NCI-H748 (cell line): ENCODE measurements at regions not wholly inside any gene's neighbourhood (a gene's known extent, or its start where the extent isn't known, plus 50 kb on each side); places are given as distances from the start of the nearest gene placed in this dataset.
"Not testable (repeated sequence)": the region's sequence is repeated elsewhere in the genome, so short reads cannot be mapped to it uniquely, and the experiment has no call there.

ENCODE experiments used
- DNase-seq: peaks from one replicate; lab custom pipeline; 2025; ENCODE audit not compliant: unreplicated experiment; lab: John Stamatoyannopoulos, UW

- DNase-seq, result not testable (repeated sequence)
Measured at GRCh38 chr2:83339942-83340341, 1119.1 kb downstream of the SUCLG1 start.

GRCh38 chr2:83331810-83332209 is 1127.3 kb downstream of the SUCLG1 start:
- no peak for DNase-seq

GRCh38 chr2:83323038-83323437 is 1136.0 kb downstream of the SUCLG1 start:
- DNase-seq, result no peak

- no peak for DNase-seq
Measured at GRCh38 chr2:83320053-83320452, 1139.0 kb downstream of the SUCLG1 start.

GRCh38 chr2:83305758-83306378 is 1153.2 kb downstream of the SUCLG1 start:
- no peak for DNase-seq

- DNase-seq, result no peak
Measured at GRCh38 chr2:83291083-83291482, 1168.0 kb downstream of the SUCLG1 start.

- no peak for DNase-seq
Measured at GRCh38 chr2:83282841-83283240, 1176.2 kb downstream of the SUCLG1 start.

GRCh38 chr2:83282043-83282795 is 1176.9 kb downstream of the SUCLG1 start:
- no peak for DNase-seq

- DNase-seq, result no peak
Measured at GRCh38 chr2:83280391-83280790, 1178.7 kb downstream of the SUCLG1 start.

- no peak for DNase-seq
Measured at GRCh38 chr2:83273322-83273721, 1185.8 kb downstream of the SUCLG1 start.

GRCh38 chr2:83261591-83262136 is 1197.4 kb downstream of the SUCLG1 start:
- no peak for DNase-seq

GRCh38 chr2:83253848-83254247 is 1205.2 kb downstream of the SUCLG1 start:
- no peak for DNase-seq

- no peak for DNase-seq
Measured at GRCh38 chr2:83251321-83251872, 1207.7 kb downstream of the SUCLG1 start.

- DNase-seq, result not testable (repeated sequence)
Measured at GRCh38 chr2:83245806-83246537, 1213.1 kb downstream of the SUCLG1 start.

- DNase-seq, result no peak
Measured at GRCh38 chr2:83240611-83241010, 1218.5 kb downstream of the SUCLG1 start.

GRCh38 chr2:83238111-83238510 is 1221.0 kb downstream of the SUCLG1 start:
- no peak for DNase-seq

GRCh38 chr2:83234246-83234645 is 1224.8 kb downstream of the SUCLG1 start:
- DNase-seq, result no peak

- DNase-seq, result no peak
Measured at GRCh38 chr2:83233781-83234180, 1225.3 kb downstream of the SUCLG1 start.

GRCh38 chr2:83233326-83233725 is 1225.8 kb downstream of the SUCLG1 start:
- no peak for DNase-seq

- DNase-seq, result no peak
Measured at GRCh38 chr2:83229443-83229842, 1229.6 kb downstream of the SUCLG1 start.

GRCh38 chr2:83224591-83225200 is 1234.4 kb downstream of the SUCLG1 start:
- DNase-seq, result no peak
